H1 (cell line): ENCODE measurements at regions not wholly inside any gene's neighbourhood (a gene's known extent, or its start where the extent isn't known, plus 50 kb on each side); places are given as distances from the start of the nearest gene placed in this dataset.

ENCODE experiments used
- CTCF ChIA-PET: fragments of 300-600 bp; sonication (Branson Sonifier 250); formaldehyde crosslinking; loops from one replicate; lab custom pipeline; 2021; ENCODE audit not compliant: partially characterized antibody; lab: Charles Lee
- POLR2A ChIA-PET: fragments of 300-600 bp; sonication (Branson Sonifier 250); formaldehyde crosslinking; loops from one replicate; lab custom pipeline; 2021; ENCODE audit warnings: inconsistent platforms; ENCODE audit not compliant: partially characterized antibody; lab: Charles Lee
- DNase-seq, 2 experiments: peaks; one replicate each; pipeline versions ENCODE4 v3.0.0 to v3.0.0-alpha.2; 2010 to 2022; ENCODE audit warnings: low spot score in 2 of 2, low read depth in 1 of 2, mixed read lengths in 1 of 2
- FAIRE-seq: peaks from 2 replicates; lab custom pipeline; 2011; peaks lifted over from hg19 to GRCh38; lab: Jason Lieb, UNC
- H2AFZ ChIP-seq: 2 replicates; pipeline ENCODE4 v1.8.1; 2012; ENCODE audit warnings: low read length, inconsistent platforms
- H2AK5ac ChIP-seq: 2 replicates; pipeline ENCODE4 v1.6.1; 2013; ENCODE audit warnings: low read depth, low read length
- H2BK120ac ChIP-seq: replicated peaks from 2 replicates; pipeline ENCODE3; 2013; ENCODE audit warnings: low read depth, low read length, inconsistent platforms
- H2BK12ac ChIP-seq: 2 replicates; pipeline ENCODE4 v1.6.1; 2013; ENCODE audit warnings: low read depth, low read length
- H2BK15ac ChIP-seq: 2 replicates; pipeline ENCODE4 v1.6.1; 2013; ENCODE audit warnings: low read length
- H2BK20ac ChIP-seq: 2 replicates; pipeline ENCODE4 v1.6.1; 2013; ENCODE audit warnings: low read length
- H2BK5ac ChIP-seq: 2 replicates; pipeline ENCODE4 v1.6.1; 2013; ENCODE audit warnings: low read depth, low read length
- H3K14ac ChIP-seq: 2 replicates; pipeline ENCODE4 v1.6.1; 2013; ENCODE audit warnings: inconsistent platforms; ENCODE audit not compliant: insufficient read length
- H3K18ac ChIP-seq: 2 replicates; pipeline ENCODE4 v1.6.1; 2013; ENCODE audit warnings: low read length; ENCODE audit errors: extremely low read depth
- H3K23ac ChIP-seq: 2 replicates; pipeline ENCODE4 v1.6.1; 2013; ENCODE audit warnings: inconsistent platforms; ENCODE audit not compliant: insufficient read length
- H3K23me2 ChIP-seq: 2 replicates; pipeline ENCODE4 v1.6.1; 2013; ENCODE audit warnings: low read depth, low read length
- H3K27ac ChIP-seq: 2 replicates; pipeline ENCODE4 v1.6.1; 2011; ENCODE audit warnings: low read depth, low read length, inconsistent platforms
- H3K27me3 ChIP-seq, 4 experiments: replicated peaks in 1 of 4; 1 replicate in 1 of 4; 2 replicates in 3 of 4; pipeline versions ENCODE4 v1.6.1 to v1.8.1; 2011 to 2013; ENCODE audit warnings: low read length in 3 of 4, mild to moderate bottlenecking in 3 of 4, inconsistent platforms in 2 of 4, mixed read lengths in 2 of 4, moderate library complexity in 1 of 4; ENCODE audit not compliant: control insufficient read depth in 3 of 4, insufficient read depth in 3 of 4; ENCODE audit errors: extremely low read depth in 1 of 4
- H3K36me3 ChIP-seq, 4 experiments: 2 replicates each; pipeline versions ENCODE4 v1.6.1 to v1.8.1; 2011 to 2013; ENCODE audit warnings: mild to moderate bottlenecking in 4 of 4, low read length in 3 of 4, moderate library complexity in 2 of 4, control low read depth in 1 of 4, inconsistent platforms in 1 of 4; ENCODE audit not compliant: insufficient read depth in 4 of 4, control insufficient read depth in 2 of 4
- H3K4ac ChIP-seq: replicated peaks from 2 replicates; pipeline ENCODE3; 2013; ENCODE audit warnings: low read length, low read depth, mixed read lengths, inconsistent platforms; ENCODE audit not compliant: insufficient read length
- H3K4me1 ChIP-seq, 4 experiments: replicated peaks in 1 of 4; 1 replicate in 1 of 4; 2 replicates in 3 of 4; pipeline versions ENCODE4 v1.6.1 to v1.8.1; 2011 to 2013; ENCODE audit warnings: low read length in 3 of 4, inconsistent platforms in 2 of 4, mixed read lengths in 1 of 4; ENCODE audit not compliant: insufficient read depth in 4 of 4, control insufficient read depth in 3 of 4
- H3K4me2 ChIP-seq, 2 experiments: 2 replicates each; pipeline versions ENCODE4 v1.6.1 to v1.8.1; 2011 to 2013; ENCODE audit warnings: low read depth in 2 of 2, low read length in 2 of 2, control low read depth in 1 of 2, inconsistent platforms in 1 of 2, mild to moderate bottlenecking in 1 of 2; ENCODE audit not compliant: insufficient read depth in 1 of 2
- H3K4me3 ChIP-seq, 4 experiments: fragments of 200-600, 300-600 bp in 1 of 4; sonication (generic), shearing (Covaris generic), sonication (Bioruptor Twin) in 1 of 4; 2 replicates each; pipeline versions ENCODE4 v1.5.1 to v1.8.1; 2011 to 2016; ENCODE audit warnings: low read length in 4 of 4, low read depth in 3 of 4, control low read depth in 2 of 4, inconsistent platforms in 2 of 4, mild to moderate bottlenecking in 2 of 4, mixed read lengths in 1 of 4, moderate library complexity in 1 of 4; ENCODE audit not compliant: insufficient read depth in 2 of 4; ENCODE audit errors: extremely low read depth in 1 of 4
- H3K56ac ChIP-seq: replicated peaks from 2 replicates; pipeline ENCODE3; 2013; ENCODE audit warnings: low read depth, mild to moderate bottlenecking, mixed read lengths, low read length, inconsistent platforms; ENCODE audit not compliant: insufficient read length
- H3K79me1 ChIP-seq: 2 replicates; pipeline ENCODE4 v1.6.1; 2013; ENCODE audit warnings: low read depth, low read length, control low read depth
- H3K79me2 ChIP-seq, 2 experiments: 2 replicates each; pipeline versions ENCODE4 v1.6.1 to v1.8.1; 2012 to 2013; ENCODE audit warnings: low read length in 2 of 2, mild to moderate bottlenecking in 2 of 2, inconsistent platforms in 1 of 2; ENCODE audit not compliant: insufficient read depth in 2 of 2, control insufficient read depth in 1 of 2
- H3K9ac ChIP-seq, 4 experiments: replicated peaks in 1 of 4; 1 replicate in 1 of 4; 2 replicates in 3 of 4; pipeline versions ENCODE4 v1.6.1 to v1.8.1; 2011 to 2013; ENCODE audit warnings: low read depth in 3 of 4, low read length in 3 of 4, control low read depth in 2 of 4, mild to moderate bottlenecking in 2 of 4, moderate library complexity in 2 of 4, inconsistent platforms in 1 of 4; ENCODE audit errors: extremely low read depth in 1 of 4
- H3K9me3 ChIP-seq, 2 experiments: 2 replicates each; pipeline versions ENCODE4 v1.6.1 to v1.8.1; 2012 to 2013; ENCODE audit warnings: mild to moderate bottlenecking in 2 of 2, moderate library complexity in 2 of 2, control low read depth in 1 of 2, inconsistent platforms in 1 of 2, low read depth in 1 of 2, low read length in 1 of 2, mixed read lengths in 1 of 2; ENCODE audit not compliant: insufficient read depth in 2 of 2
- H4K20me1 ChIP-seq, 2 experiments: replicated peaks in 1 of 2; 2 replicates each; pipeline versions ENCODE3 to v1.8.1; 2011 to 2013; ENCODE audit warnings: inconsistent platforms in 2 of 2, low read length in 2 of 2, mild to moderate bottlenecking in 1 of 2; ENCODE audit not compliant: insufficient read depth in 2 of 2, control insufficient read depth in 1 of 2
- H4K5ac ChIP-seq: 2 replicates; pipeline ENCODE4 v1.6.1; 2013; ENCODE audit warnings: low read length, low read depth, mixed read lengths, inconsistent platforms; ENCODE audit not compliant: insufficient read length
- H4K8ac ChIP-seq: 2 replicates; pipeline ENCODE4 v1.8.0; 2013; ENCODE audit warnings: mild to moderate bottlenecking, moderate library complexity, low read length, inconsistent platforms; ENCODE audit not compliant: insufficient read depth; ENCODE audit errors: extremely low read depth
- H4K91ac ChIP-seq: replicated peaks from 2 replicates; pipeline ENCODE3; 2013; ENCODE audit warnings: low read length, mixed read lengths, inconsistent platforms; ENCODE audit not compliant: insufficient read length
- CTBP2 ChIP-seq: IDR thresholded peaks from 2 replicates; pipeline ENCODE4 v1.7.0; 2011; ENCODE audit warnings: borderline replicate concordance, mild to moderate bottlenecking, moderate library complexity, mixed read lengths, low read length; ENCODE audit not compliant: insufficient read depth, insufficient read length
- RAD21 ChIP-seq, 2 experiments: IDR thresholded peaks in 1 of 2; conservative IDR thresholded peaks in 1 of 2; 2 replicates each; pipeline ENCODE4 v1.6.1; 2011; ENCODE audit warnings: low read depth in 2 of 2, low read length in 2 of 2, improper control_type of control experiment in 1 of 2, inconsistent platforms in 1 of 2, mild to moderate bottlenecking in 1 of 2, moderate library complexity in 1 of 2
- SRF ChIP-seq: IDR thresholded peaks from 2 replicates; pipeline ENCODE4 v1.6.1; 2011; ENCODE audit warnings: mild to moderate bottlenecking, low read depth, low read length, moderate library complexity
- TCF12 ChIP-seq: IDR thresholded peaks from 2 replicates; pipeline ENCODE4 v1.6.1; 2011; ENCODE audit warnings: low read depth, mild to moderate bottlenecking, low read length
- WGBS, 2 experiments: shearing (Covaris generic) in 1 of 2; methylation state at CpG; one replicate each; pipeline versions ENCODE4 v1.1.6 to v1.1.7; 2013 to 2015; ENCODE audit warnings: low lambda C conversion rate in 2 of 2, mixed read lengths in 2 of 2, inconsistent platforms in 1 of 2, low coverage in 1 of 2, missing lambda C conversion rate in 1 of 2; ENCODE audit not compliant: insufficient replicate concordance in 2 of 2, insufficient coverage in 1 of 2, insufficient read length in 1 of 2; ENCODE audit errors: extremely low coverage in 1 of 2, missing lambda C conversion rate in 1 of 2; 5-methylcytosine and 5-hydroxymethylcytosine counted together
- TF ChIP-seq, protein P1 (sequence below), 3 experiments: IDR thresholded peaks; 1 replicate in 2 of 3; 2 replicates in 1 of 3; pipeline versions ENCODE4 v1.5.1 to v1.6.1; 2011; ENCODE audit warnings: low read length in 3 of 3, mild to moderate bottlenecking in 3 of 3, inconsistent platforms in 2 of 3, low read depth in 1 of 3, moderate library complexity in 1 of 3; ENCODE audit not compliant: insufficient read depth in 1 of 3; ENCODE audit errors: control extremely low read depth in 1 of 3

DNA sequence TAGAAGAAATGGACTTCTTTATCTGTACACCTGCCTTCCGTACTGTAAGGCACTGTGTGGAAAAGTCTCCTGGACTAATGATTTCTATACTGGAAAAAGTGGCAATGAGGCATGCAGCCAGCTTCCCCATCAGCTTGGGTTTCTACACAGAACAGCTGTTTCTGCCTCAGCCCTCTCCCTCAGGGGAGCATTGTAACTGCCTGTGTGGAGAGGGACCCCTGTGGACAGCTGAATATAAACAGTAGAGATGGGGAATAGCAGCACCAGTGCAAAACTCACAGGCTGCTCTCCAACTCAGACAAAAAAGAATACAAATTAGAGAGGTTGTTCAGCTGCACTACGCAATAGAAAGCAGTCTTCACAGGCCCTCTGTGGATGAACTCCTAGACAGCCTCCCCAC, 451.3 kb upstream of the MBL2 start:
- H4K8ac ChIP-seq = no peak overlapping the region
- H3K4me2 ChIP-seq = no peak overlapping the region; a peak in 1 of 4 replicates
- H4K91ac ChIP-seq = no peak overlapping the region
- no peaks in the 10 kb centered on the region for H3K79me2 ChIP-seq
- H3K14ac ChIP-seq = no peak overlapping the region
- no peaks in the 10 kb centered on the region for H3K23me2 ChIP-seq
- H3K9ac ChIP-seq = no peak overlapping the region
- H3K4ac ChIP-seq = no peak overlapping the region
- H2BK20ac ChIP-seq = peak overlapping the region; percentile 80
- FAIRE-seq = peak; percentile 58
- H3K27ac ChIP-seq = no peak overlapping the region
- H2BK120ac ChIP-seq = no peak overlapping the region
- no peak overlapping the region for H2BK15ac ChIP-seq
- H2AFZ ChIP-seq = no peak overlapping the region
- no peak overlapping the region for H3K18ac ChIP-seq
- H2BK12ac ChIP-seq = no peak overlapping the region
- no peak overlapping the region for H3K4me3 ChIP-seq
- ChIA-PET CTCF (interaction anchor here (0.7 to 3.0 kb wide), 9 partner anchors 10 to 274 kb away, joined by 3 to 15 read pairs (median 3); no protein-coding TSS in a partner anchor), POLR2A (no interaction called here)
- TF ChIP-seq CTBP2 (no peak), SRF (no peak), RAD21 (IDR thresholded peaks at IDR 0.05 in 1 of 2, conservative IDR thresholded peaks at IDR 0.05 in 1 of 2; ENCODE audit: low read depth in 2 of 2, low read length in 2 of 2) (peak; percentile 29 to 44), TCF12 (0 out of 2 replicates have a peak, but pooled peaks have one; percentile 47)
- TF ChIP-seq, protein P1, sequence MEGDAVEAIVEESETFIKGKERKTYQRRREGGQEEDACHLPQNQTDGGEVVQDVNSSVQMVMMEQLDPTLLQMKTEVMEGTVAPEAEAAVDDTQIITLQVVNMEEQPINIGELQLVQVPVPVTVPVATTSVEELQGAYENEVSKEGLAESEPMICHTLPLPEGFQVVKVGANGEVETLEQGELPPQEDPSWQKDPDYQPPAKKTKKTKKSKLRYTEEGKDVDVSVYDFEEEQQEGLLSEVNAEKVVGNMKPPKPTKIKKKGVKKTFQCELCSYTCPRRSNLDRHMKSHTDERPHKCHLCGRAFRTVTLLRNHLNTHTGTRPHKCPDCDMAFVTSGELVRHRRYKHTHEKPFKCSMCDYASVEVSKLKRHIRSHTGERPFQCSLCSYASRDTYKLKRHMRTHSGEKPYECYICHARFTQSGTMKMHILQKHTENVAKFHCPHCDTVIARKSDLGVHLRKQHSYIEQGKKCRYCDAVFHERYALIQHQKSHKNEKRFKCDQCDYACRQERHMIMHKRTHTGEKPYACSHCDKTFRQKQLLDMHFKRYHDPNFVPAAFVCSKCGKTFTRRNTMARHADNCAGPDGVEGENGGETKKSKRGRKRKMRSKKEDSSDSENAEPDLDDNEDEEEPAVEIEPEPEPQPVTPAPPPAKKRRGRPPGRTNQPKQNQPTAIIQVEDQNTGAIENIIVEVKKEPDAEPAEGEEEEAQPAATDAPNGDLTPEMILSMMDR (IDR thresholded peaks at IDR 0.05; ENCODE audit: control extremely low read depth in 1 of 3, insufficient read depth in 1 of 3, low read depth in 1 of 3, low read length in 3 of 3) = peak in 1 of 3 experiments; percentile 18; a peak in 1 of 4 replicates
- no peaks in the 10 kb centered on the region for H4K20me1 ChIP-seq
- H3K4me1 ChIP-seq = peaks cover 0 to 11% (median 3%) of the 10 kb centered on the region in 4 experiments; a peak in 2 of 7 replicates
- H2AK5ac ChIP-seq = no peak overlapping the region
- H3K36me3 ChIP-seq = no peaks in the 10 kb centered on the region; a peak in 1 of 8 replicates
- H3K56ac ChIP-seq = no peak overlapping the region
- H3K23ac ChIP-seq = no peak overlapping the region
- H3K27me3 ChIP-seq = no peaks in the 10 kb centered on the region
- no peaks in the 10 kb centered on the region for H3K79me1 ChIP-seq
- H4K5ac ChIP-seq = peak overlapping the region; percentile 34
- no peaks in the 10 kb centered on the region for H3K9me3 ChIP-seq
- peak overlapping the region; percentile 28; the same call in 1 of the 2 replicates for H2BK5ac ChIP-seq
- peak in 1 of 2 experiments; percentile 9 for DNase-seq
- WGBS, 2 experiments = 67% methylated on average over 2 of the region's 2 CpGs; no CpG with 5 or more reads in 1 of the 2 experiments
